ENCODE measurements at regions not wholly inside any gene's neighbourhood (a gene's known extent, or its start where the extent isn't known, plus 50 kb on each side); places are given as distances from the start of the nearest gene placed in this dataset.

- no peak for DNase-seq
- Histone ChIP-seq H4K20me1 (ENCODE audit: insufficient read depth, low read length) (no peaks in the 10 kb centered on the region), H3K27ac (ENCODE audit: low read length) (no peak overlapping the region), H2AFZ (ENCODE audit: low read length) (no peak overlapping the region), H3F3A (ENCODE audit: insufficient read depth, low read length) (no peaks in the 10 kb centered on the region), H3K9me2 (replicated peaks; ENCODE audit: insufficient read depth, low read length) (no peaks in the 10 kb centered on the region), H3K4me1 (ENCODE audit: low read length) (no peaks in the 10 kb centered on the region), H3K79me2 (ENCODE audit: low read length) (no peaks in the 10 kb centered on the region), H3K9ac (ENCODE audit: low read length) (no peak overlapping the region), H3K36me3 (replicated peaks; ENCODE audit: insufficient read depth, low read length) (no peaks in the 10 kb centered on the region), H3K9me3 (replicated peaks; ENCODE audit: insufficient read depth, low read length) (no peaks in the 10 kb centered on the region), H3K27me3 (replicated peaks; ENCODE audit: insufficient read depth, low read length) (no peaks in the 10 kb centered on the region), H3K4me2 (ENCODE audit: low read depth, low read length) (no peak overlapping the region), H3K4me3 (ENCODE audit: low read length) (no peak overlapping the region)
- TF ChIP-seq EZH2phosphoT487 (IDR thresholded peaks at IDR 0.05; ENCODE audit: low read length), result no peak
- TF ChIP-seq CTCF (IDR thresholded peaks at IDR 0.05; ENCODE audit: low read length), result no peak
- TF ChIP-seq EZH2 (optimal IDR thresholded peaks at IDR 0.05; ENCODE audit: low read depth, low read length), result no peak
Measured at GRCh38 chr4:124874172-124874450, 161.6 kb upstream of the ANKRD50 start.

GRCh38 chr4:124873361-124874171 lies 161.0 kb upstream of the ANKRD50 start:
- Histone ChIP-seq H3K27me3 (replicated peaks; ENCODE audit: insufficient read depth, low read length) (no peaks in the 10 kb centered on the region), H3K4me2 (ENCODE audit: low read depth, low read length) (no peak overlapping the region), H3F3A (ENCODE audit: insufficient read depth, low read length) (no peaks in the 10 kb centered on the region), H3K9ac (ENCODE audit: low read length) (no peak overlapping the region), H3K9me2 (replicated peaks; ENCODE audit: insufficient read depth, low read length) (no peaks in the 10 kb centered on the region), H3K36me3 (replicated peaks; ENCODE audit: insufficient read depth, low read length) (no peaks in the 10 kb centered on the region), H3K9me3 (replicated peaks; ENCODE audit: insufficient read depth, low read length) (no peaks in the 10 kb centered on the region), H2AFZ (ENCODE audit: low read length) (no peak overlapping the region), H3K79me2 (ENCODE audit: low read length) (no peaks in the 10 kb centered on the region), H4K20me1 (ENCODE audit: insufficient read depth, low read length) (no peaks in the 10 kb centered on the region), H3K27ac (ENCODE audit: low read length) (no peak overlapping the region), H3K4me3 (ENCODE audit: low read length) (no peak overlapping the region), H3K4me1 (ENCODE audit: low read length) (no peaks in the 10 kb centered on the region)
- TF ChIP-seq EZH2 (optimal IDR thresholded peaks at IDR 0.05; ENCODE audit: low read depth, low read length) (no peak), EZH2phosphoT487 (IDR thresholded peaks at IDR 0.05; ENCODE audit: low read length) (no peak), CTCF (IDR thresholded peaks at IDR 0.05; ENCODE audit: low read length) (no peak)
- no peak for DNase-seq

GRCh38 chr4:124872659-124873058 lies 160.1 kb upstream of the ANKRD50 start:
- no peaks in the 10 kb centered on the region for H3K9me3 ChIP-seq (replicated peaks; ENCODE audit: insufficient read depth, low read length)
- no peak overlapping the region for H3K9ac ChIP-seq (ENCODE audit: low read length)
- no peaks in the 10 kb centered on the region for H3F3A ChIP-seq (ENCODE audit: insufficient read depth, low read length)
- H3K9me2 ChIP-seq (replicated peaks; ENCODE audit: insufficient read depth, low read length), result no peaks in the 10 kb centered on the region
- no peak overlapping the region for H2AFZ ChIP-seq (ENCODE audit: low read length)
- H3K36me3 ChIP-seq (replicated peaks; ENCODE audit: insufficient read depth, low read length), result no peaks in the 10 kb centered on the region
- no peak overlapping the region for H3K27ac ChIP-seq (ENCODE audit: low read length)
- H3K4me2 ChIP-seq (ENCODE audit: low read depth, low read length), result no peak overlapping the region
- no peaks in the 10 kb centered on the region for H3K4me1 ChIP-seq (ENCODE audit: low read length)
- no peak for TF ChIP-seq EZH2 (optimal IDR thresholded peaks at IDR 0.05; ENCODE audit: low read depth, low read length)
- no peak for TF ChIP-seq EZH2phosphoT487 (IDR thresholded peaks at IDR 0.05; ENCODE audit: low read length)
- no peak for TF ChIP-seq CTCF (IDR thresholded peaks at IDR 0.05; ENCODE audit: low read length)
- H3K79me2 ChIP-seq (ENCODE audit: low read length), result no peaks in the 10 kb centered on the region
- no peaks in the 10 kb centered on the region for H4K20me1 ChIP-seq (ENCODE audit: insufficient read depth, low read length)
- DNase-seq, result no peak
- H3K27me3 ChIP-seq (replicated peaks; ENCODE audit: insufficient read depth, low read length), result no peaks in the 10 kb centered on the region
- no peak overlapping the region for H3K4me3 ChIP-seq (ENCODE audit: low read length)
